ENCODE measurements at regions not wholly inside any gene's neighbourhood (a gene's known extent, or its start where the extent isn't known, plus 50 kb on each side); places are given as distances from the start of the nearest gene placed in this dataset.

GRCh38 chr6:4212588-4212987 is 77.2 kb upstream of the ECI2 start (continued):
- TF ChIP-seq PATZ1 (CRISPR knock-in tag; IDR thresholded peaks at IDR 0.05; ENCODE audit: borderline replicate concordance), result no peak
- TF ChIP-seq CSRNP3 (CRISPR knock-in tag; IDR thresholded peaks at IDR 0.05), result no peak

- TF ChIP-seq POU6F1 (CRISPR knock-in tag; IDR thresholded peaks at IDR 0.05; ENCODE audit: borderline replicate concordance, low read depth), result no peak
- no peak for TF ChIP-seq TOX (CRISPR knock-in tag; IDR thresholded peaks at IDR 0.05; ENCODE audit: borderline replicate concordance)
- TF ChIP-seq BACH2 (CRISPR knock-in tag; IDR thresholded peaks at IDR 0.05; ENCODE audit: borderline replicate concordance), result no peak
- TF ChIP-seq PPARA (CRISPR knock-in tag; IDR thresholded peaks at IDR 0.05; ENCODE audit: borderline replicate concordance), result no peak
- no peak for TF ChIP-seq GLIS3 (CRISPR knock-in tag; IDR thresholded peaks at IDR 0.05)
- no peak for TF ChIP-seq ESRRG (CRISPR knock-in tag; IDR thresholded peaks at IDR 0.05)
- TF ChIP-seq CREB5 (CRISPR knock-in tag; IDR thresholded peaks at IDR 0.05; ENCODE audit: low read depth), result no peak
- no peak for TF ChIP-seq OSR1 (CRISPR knock-in tag; IDR thresholded peaks at IDR 0.05)
- no peak for TF ChIP-seq ARNTL (CRISPR knock-in tag; IDR thresholded peaks at IDR 0.05; ENCODE audit: borderline replicate concordance, low read depth)
- no peak for TF ChIP-seq ZNF70 (CRISPR knock-in tag; IDR thresholded peaks at IDR 0.05)
- peak; percentile 98 for ATAC-seq
These were observed 75.4 kb upstream of the ECI2 start for GRCh38 chr6:4210629-4211419.

GRCh38 chr6:4209196-4209595 is 73.8 kb upstream of the ECI2 start:
- no peak for TF ChIP-seq TCF4 (CRISPR knock-in tag; IDR thresholded peaks at IDR 0.05; ENCODE audit: borderline replicate concordance)
- TF ChIP-seq CREB5 (CRISPR knock-in tag; IDR thresholded peaks at IDR 0.05; ENCODE audit: low read depth), result no peak
- TF ChIP-seq RARB (CRISPR knock-in tag; IDR thresholded peaks at IDR 0.05), result no peak
- TF ChIP-seq TSHZ2 (CRISPR knock-in tag; IDR thresholded peaks at IDR 0.05), result no peak
- TF ChIP-seq ARNTL (CRISPR knock-in tag; IDR thresholded peaks at IDR 0.05; ENCODE audit: borderline replicate concordance, low read depth), result no peak
- no peak for TF ChIP-seq PPARA (CRISPR knock-in tag; IDR thresholded peaks at IDR 0.05; ENCODE audit: borderline replicate concordance)
- TF ChIP-seq ZFP30 (CRISPR knock-in tag; IDR thresholded peaks at IDR 0.05), result no peak
- TF ChIP-seq GLIS3 (CRISPR knock-in tag; IDR thresholded peaks at IDR 0.05), result no peak
- TF ChIP-seq ESRRG (CRISPR knock-in tag; IDR thresholded peaks at IDR 0.05), result no peak
- TF ChIP-seq PATZ1 (CRISPR knock-in tag; IDR thresholded peaks at IDR 0.05; ENCODE audit: borderline replicate concordance), result no peak
- TF ChIP-seq POU6F1 (CRISPR knock-in tag; IDR thresholded peaks at IDR 0.05; ENCODE audit: borderline replicate concordance, low read depth), result no peak
- TF ChIP-seq CSRNP3 (CRISPR knock-in tag; IDR thresholded peaks at IDR 0.05), result no peak
- TF ChIP-seq ZC3H10 (CRISPR knock-in tag; IDR thresholded peaks at IDR 0.05), result no peak
- TF ChIP-seq SNAI2 (CRISPR knock-in tag; IDR thresholded peaks at IDR 0.05), result no peak
- no peak for TF ChIP-seq ZNF565 (CRISPR knock-in tag; conservative IDR thresholded peaks at IDR 0.05; ENCODE audit: low read depth)
- no peak for ATAC-seq

Measured in SK-N-SH treated with all-trans-retinoic acid at 6 μM for 48 hours (cell line).